Transverse colon (tissue), 4 donors: ENCODE measurements at regions not wholly inside any gene's neighbourhood (a gene's known extent, or its start where the extent isn't known, plus 50 kb on each side); places are given as distances from the start of the nearest gene placed in this dataset.
A peak's percentile ranks its signal among the peaks of the same experiment; 100 is the strongest.

Source experiments
- DNase-seq: peaks from one replicate; pipeline ENCODE4 v3.0.0-alpha.2; 2019
- H3K27ac ChIP-seq, 4 donors: fragments of 200-600 bp; sonication (generic); 2 replicates each; pipeline ENCODE4 v1.5.1; 2016 to 2018; ENCODE audit warnings: inconsistent platforms in 4 of 4
- H3K27me3 ChIP-seq: fragments of 200-600 bp; sonication (generic); 2 replicates; pipeline ENCODE4 v1.5.1; 2017; ENCODE audit warnings: inconsistent platforms
- H3K36me3 ChIP-seq, 4 donors: fragments of 200-600 bp; sonication (generic); 2 replicates each; pipeline ENCODE4 v1.5.1; 2017 to 2019; ENCODE audit warnings: inconsistent platforms in 4 of 4
- H3K4me1 ChIP-seq, 4 donors: fragments of 200-600 bp; sonication (generic); 2 replicates each; pipeline ENCODE4 v1.5.1; 2017 to 2020; ENCODE audit warnings: inconsistent platforms in 4 of 4
- H3K4me3 ChIP-seq, 4 donors: fragments of 200-600 bp; sonication (generic); 1 replicate in 1 of 4; 2 replicates in 3 of 4; pipeline versions ENCODE4 v1.5.1 to v1.6.1; 2017 to 2019; ENCODE audit warnings: inconsistent platforms in 4 of 4
- H3K9me3 ChIP-seq, 2 donors: fragments of 200-600 bp; sonication (generic); 2 replicates each; pipeline ENCODE4 v1.5.1; 2017 to 2019; ENCODE audit warnings: inconsistent platforms in 2 of 2
- EP300 ChIP-seq: sonication (generic); formaldehyde crosslinking; IDR thresholded peaks from one replicate; pipeline ENCODE4 v1.6.1; 2017; ENCODE audit warnings: antibody characterized with exemption, low read depth
- POLR2A ChIP-seq: fragments of 450-650 bp; IDR thresholded peaks from one replicate; pipeline ENCODE4 v1.6.1; 2016; ENCODE audit warnings: antibody characterized with exemption, mild to moderate bottlenecking, moderate library complexity
- POLR2AphosphoS5 ChIP-seq, 3 donors: sonication (generic); formaldehyde crosslinking; IDR thresholded peaks; one replicate each; pipeline ENCODE4 v1.6.1; 2016; ENCODE audit warnings: antibody characterized with exemption in 3 of 3
- WGBS, 2 donors: methylation state at CpG; one replicate each; pipeline ENCODE4 v1.1.5; 2018; ENCODE audit warnings: low coverage in 1 of 2; 5-methylcytosine and 5-hydroxymethylcytosine counted together
- in situ Hi-C, 4 donors: fragments of 200-750 bp; cut with MboI; loops; one replicate each; pipeline versions ENCODE4 v1.15.0 to v1.15.1; 2017; ENCODE audit warnings: low sequenced_read_pairs in 3 of 4, low pct_ligation_motif_present in 1 of 4, low pct_unique_long_range_greater_than_20kb in 1 of 4
- intact Hi-C: fragments of 100-400 bp; cut with DNase I; formaldehyde crosslinking; loops from one replicate; pipeline ENCODE4 v1.15.1; 2023; ENCODE audit warnings: low total_unique reads
- TF ChIP-seq, protein P1 (sequence below), 5 experiments: fragments of 200-600 bp in 3 of 5; fragments of 450-650 bp in 2 of 5; sonication (generic) in 3 of 5; IDR thresholded peaks; 1 replicate in 2 of 5; 2 replicates in 3 of 5; pipeline ENCODE4 v1.5.1; 2016 to 2017; ENCODE audit warnings: antibody characterized with exemption in 5 of 5, inconsistent platforms in 3 of 5, mild to moderate bottlenecking in 2 of 5, moderate library complexity in 1 of 5

DNA sequence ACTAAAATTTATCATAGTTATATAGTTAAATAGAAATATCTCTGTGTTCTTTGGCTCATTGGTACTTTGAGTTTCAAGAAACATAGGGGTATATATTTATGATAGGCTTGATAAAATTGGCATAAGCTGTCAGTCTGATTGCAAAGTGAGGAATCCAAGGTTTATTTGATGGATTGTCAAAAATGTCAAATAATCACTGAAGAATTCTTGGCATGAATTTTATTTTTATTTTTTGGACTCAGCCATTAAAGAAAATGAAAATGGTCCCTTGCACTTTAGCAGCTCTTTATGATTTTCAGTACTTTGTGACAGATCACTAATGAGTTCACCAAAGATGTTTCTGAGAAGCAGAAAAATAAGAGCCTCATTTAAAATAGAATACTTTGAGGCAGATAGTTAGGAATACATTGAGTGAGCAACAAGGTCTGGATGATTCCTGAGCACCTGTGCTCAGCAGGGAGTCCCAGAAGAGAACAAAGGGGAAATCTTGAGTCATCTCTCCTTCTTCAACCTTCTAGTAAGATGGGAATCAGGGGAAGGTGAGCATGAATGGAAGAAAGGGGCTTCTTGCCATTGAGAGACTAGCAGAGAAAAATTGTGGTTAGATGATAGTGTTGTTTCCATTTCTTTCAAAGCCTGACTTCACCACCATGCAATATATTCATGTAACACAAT, 85.3 kb upstream of the VEPH1 start:
- Histone ChIP-seq H3K4me1 (no peaks in the 10 kb centered on the region), H3K36me3 (no peaks in the 10 kb centered on the region), H3K4me3 (no peak overlapping the region), H3K27ac (no peak overlapping the region), H3K9me3 (no peaks in the 10 kb centered on the region), H3K27me3 (no peaks in the 10 kb centered on the region)
- in situ Hi-C loops (no loop called here), intact Hi-C loops (no loop called here)
- DNase-seq: no peak
- TF ChIP-seq, protein P1, sequence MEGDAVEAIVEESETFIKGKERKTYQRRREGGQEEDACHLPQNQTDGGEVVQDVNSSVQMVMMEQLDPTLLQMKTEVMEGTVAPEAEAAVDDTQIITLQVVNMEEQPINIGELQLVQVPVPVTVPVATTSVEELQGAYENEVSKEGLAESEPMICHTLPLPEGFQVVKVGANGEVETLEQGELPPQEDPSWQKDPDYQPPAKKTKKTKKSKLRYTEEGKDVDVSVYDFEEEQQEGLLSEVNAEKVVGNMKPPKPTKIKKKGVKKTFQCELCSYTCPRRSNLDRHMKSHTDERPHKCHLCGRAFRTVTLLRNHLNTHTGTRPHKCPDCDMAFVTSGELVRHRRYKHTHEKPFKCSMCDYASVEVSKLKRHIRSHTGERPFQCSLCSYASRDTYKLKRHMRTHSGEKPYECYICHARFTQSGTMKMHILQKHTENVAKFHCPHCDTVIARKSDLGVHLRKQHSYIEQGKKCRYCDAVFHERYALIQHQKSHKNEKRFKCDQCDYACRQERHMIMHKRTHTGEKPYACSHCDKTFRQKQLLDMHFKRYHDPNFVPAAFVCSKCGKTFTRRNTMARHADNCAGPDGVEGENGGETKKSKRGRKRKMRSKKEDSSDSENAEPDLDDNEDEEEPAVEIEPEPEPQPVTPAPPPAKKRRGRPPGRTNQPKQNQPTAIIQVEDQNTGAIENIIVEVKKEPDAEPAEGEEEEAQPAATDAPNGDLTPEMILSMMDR (IDR thresholded peaks at IDR 0.05): no peak
- TF ChIP-seq POLR2A (no peak), POLR2AphosphoS5 (IDR thresholded peaks at IDR 0.05) (no peak), EP300 (no peak)

GRCh38 chr3:157586293-157586692, 83.1 kb upstream of the VEPH1 start:
- TF ChIP-seq POLR2A (no peak), POLR2AphosphoS5 (IDR thresholded peaks at IDR 0.05) (no peak), EP300 (no peak)
- TF ChIP-seq, protein P1 (IDR thresholded peaks at IDR 0.05): no peak
- no peak for DNase-seq
- Histone ChIP-seq H3K36me3 (no peaks in the 10 kb centered on the region), H3K27me3 (no peaks in the 10 kb centered on the region), H3K9me3 (no peaks in the 10 kb centered on the region), H3K4me3 (no peak overlapping the region), H3K27ac (no peak overlapping the region), H3K4me1 (no peaks in the 10 kb centered on the region)
- intact Hi-C loops (no loop called here), in situ Hi-C loops (no loop called here)
- WGBS, 2 donors: 82 to 84% methylated on average over 2 to 5 of the region's 5 CpGs

DNA sequence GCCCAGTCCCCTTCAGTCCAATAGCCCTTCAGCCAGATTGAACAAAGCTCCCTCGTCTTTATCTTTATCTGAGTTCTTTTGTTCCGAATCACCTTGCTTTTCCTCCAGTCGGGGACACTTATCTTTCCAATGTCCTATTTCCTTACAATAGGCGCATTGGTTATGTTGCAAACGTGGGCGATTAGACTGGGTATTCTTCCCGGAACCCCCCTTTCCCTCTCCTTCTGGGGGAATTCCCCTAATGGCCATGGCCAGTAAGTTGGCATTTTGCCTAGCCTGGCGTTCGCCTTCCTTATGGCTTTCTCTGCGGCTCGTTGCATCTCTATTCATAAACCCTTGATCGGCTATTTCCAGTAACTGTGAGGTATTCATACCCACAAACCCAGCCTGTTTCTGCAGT, 82.2 kb upstream of the VEPH1 start:
- no peaks in the 10 kb centered on the region for H3K36me3 ChIP-seq
- TF ChIP-seq EP300 (no peak), POLR2A (no peak)
- TF ChIP-seq, protein P1 (IDR thresholded peaks at IDR 0.05): no peak
- no peaks in the 10 kb centered on the region for H3K27me3 ChIP-seq
- no peaks in the 10 kb centered on the region for H3K4me1 ChIP-seq
- H3K9me3 ChIP-seq: no peaks in the 10 kb centered on the region
- intact Hi-C loops (no loop called here), in situ Hi-C loops (no loop called here)
- no peak overlapping the region for H3K4me3 ChIP-seq
- 44 to 58% methylated on average over 8 to 12 of the region's 12 CpGs for whole genome bisulfite sequencing, 2 donors
- DNase-seq: peak; percentile 37
- H3K27ac ChIP-seq: no peak overlapping the region

GRCh38 chr3:157582637-157582973, 79.4 kb upstream of the VEPH1 start:
- Histone ChIP-seq H3K27ac (no peak overlapping the region), H3K4me3 (no peak overlapping the region), H3K36me3 (no peaks in the 10 kb centered on the region), H3K27me3 (no peaks in the 10 kb centered on the region), H3K4me1 (no peaks in the 10 kb centered on the region), H3K9me3 (no peaks in the 10 kb centered on the region)
- 95% methylated on average over 3 of the region's 3 CpGs; no CpG with 5 or more reads in 1 of the 2 donors for WGBS, 2 donors
- in situ Hi-C loops (no loop called here), intact Hi-C loops (no loop called here)
- TF ChIP-seq POLR2AphosphoS5 (IDR thresholded peaks at IDR 0.05): no peak
- TF ChIP-seq, protein P1 (IDR thresholded peaks at IDR 0.05): no peak
- no peak for TF ChIP-seq POLR2A
- no peak for TF ChIP-seq EP300
- DNase-seq: no peak
